C4-2B (cell line): ENCODE measurements at regions not wholly inside any gene's neighbourhood (a gene's known extent, or its start where the extent isn't known, plus 50 kb on each side); places are given as distances from the start of the nearest gene placed in this dataset.

ENCODE experiments used
- ZFX ChIP-seq: fragments of 450-650 bp; IDR thresholded peaks from 2 replicates; pipeline ENCODE4 v1.6.1; 2017
- TF ChIP-seq, protein P1 (sequence below): fragments of 450-650 bp; conservative IDR thresholded peaks from 2 replicates; pipeline ENCODE4 v1.5.1; 2017; ENCODE audit warnings: mild to moderate bottlenecking

DNA sequence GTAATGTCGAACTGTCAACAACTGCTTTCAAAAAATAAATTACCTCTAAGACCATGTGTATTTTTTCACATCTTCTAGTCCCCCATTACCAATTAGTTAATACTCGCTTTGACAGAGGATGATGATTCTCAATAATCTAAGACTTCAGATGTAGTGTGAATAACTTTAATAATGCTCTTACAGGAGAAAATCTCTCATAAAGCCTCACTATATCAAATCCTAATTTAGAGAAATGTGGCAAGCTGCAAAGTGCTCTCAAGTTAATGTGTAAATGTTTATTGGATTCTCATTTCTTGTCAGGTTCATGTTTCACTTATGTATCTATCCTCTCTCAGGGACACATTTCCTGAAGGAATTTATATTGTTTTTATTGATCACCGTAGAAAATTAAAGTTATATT, 223.9 kb downstream of the CDH7 start:
- TF ChIP-seq, protein P1, sequence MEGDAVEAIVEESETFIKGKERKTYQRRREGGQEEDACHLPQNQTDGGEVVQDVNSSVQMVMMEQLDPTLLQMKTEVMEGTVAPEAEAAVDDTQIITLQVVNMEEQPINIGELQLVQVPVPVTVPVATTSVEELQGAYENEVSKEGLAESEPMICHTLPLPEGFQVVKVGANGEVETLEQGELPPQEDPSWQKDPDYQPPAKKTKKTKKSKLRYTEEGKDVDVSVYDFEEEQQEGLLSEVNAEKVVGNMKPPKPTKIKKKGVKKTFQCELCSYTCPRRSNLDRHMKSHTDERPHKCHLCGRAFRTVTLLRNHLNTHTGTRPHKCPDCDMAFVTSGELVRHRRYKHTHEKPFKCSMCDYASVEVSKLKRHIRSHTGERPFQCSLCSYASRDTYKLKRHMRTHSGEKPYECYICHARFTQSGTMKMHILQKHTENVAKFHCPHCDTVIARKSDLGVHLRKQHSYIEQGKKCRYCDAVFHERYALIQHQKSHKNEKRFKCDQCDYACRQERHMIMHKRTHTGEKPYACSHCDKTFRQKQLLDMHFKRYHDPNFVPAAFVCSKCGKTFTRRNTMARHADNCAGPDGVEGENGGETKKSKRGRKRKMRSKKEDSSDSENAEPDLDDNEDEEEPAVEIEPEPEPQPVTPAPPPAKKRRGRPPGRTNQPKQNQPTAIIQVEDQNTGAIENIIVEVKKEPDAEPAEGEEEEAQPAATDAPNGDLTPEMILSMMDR: no peak
- no peak for TF ChIP-seq ZFX
